K562 (cell line): ENCODE measurements at regions not wholly inside any gene's neighbourhood (a gene's known extent, or its start where the extent isn't known, plus 50 kb on each side); places are given as distances from the start of the nearest gene placed in this dataset.

Experiments used
- ATAC-seq: fragments of 200-7000 bp; cut with Tn5 transposase; 3 replicates; pipeline ENCODE4 v1.9.1; 2020; ENCODE audit warnings: moderate library complexity
- BruUV-seq: library from RNA; stranded (reverse); fragments of 400-500 nt; replicated peaks from 2 replicates; lab custom pipeline; 2021; lab: Mats Ljungman, UMichigan
- CTCF ChIA-PET: fragments of 300-600 bp; formaldehyde crosslinking; extraction: SDS; loops from one replicate; lab custom pipeline; 2021; ENCODE audit warnings: low intra/inter-chr PET ratio; lab: Yijun Ruan, JAX
- POLR2A ChIA-PET: fragments of 300-600, 350-650 bp; sonication (Branson Sonifier 250); formaldehyde crosslinking; extraction: SDS; loops from one replicate; lab custom pipeline; 2021; ENCODE audit warnings: antibody characterized with exemption, inconsistent platforms; lab: Yijun Ruan, JAX
- DNase-seq, 4 experiments: peaks; one replicate each; pipeline versions ENCODE4 v3.0.0 to v3.0.0-alpha.2; 2011 to 2018; ENCODE audit warnings: low spot score in 3 of 4, mixed read lengths in 3 of 4; ENCODE audit errors: extremely low read depth in 1 of 4
- FAIRE-seq: peaks from 2 replicates; lab custom pipeline; 2011; peaks lifted over from hg19 to GRCh38; lab: Jason Lieb, UNC
- H2AFZ ChIP-seq: 2 replicates; pipeline ENCODE4 v1.6.0; 2011; ENCODE audit warnings: low read depth, low read length, control low read depth, inconsistent platforms
- H3K27ac ChIP-seq: fragments of 200-600 bp; 3 replicates; pipeline ENCODE4 v1.8.0; 2011; ENCODE audit warnings: low read depth, mild to moderate bottlenecking, control low read depth, inconsistent platforms, low read length, moderate library complexity, mixed read lengths; ENCODE audit errors: extremely low read depth
- H3K27me3 ChIP-seq, 2 experiments: fragments of 300-600 bp in 1 of 2; 2 replicates in 1 of 2; 3 replicates in 1 of 2; pipeline versions ENCODE4 v1.6.0 to v1.8.0; 2011; ENCODE audit warnings: inconsistent platforms in 2 of 2, low read length in 2 of 2, mild to moderate bottlenecking in 1 of 2, mixed read lengths in 1 of 2, moderate library complexity in 1 of 2; ENCODE audit not compliant: control insufficient read depth in 2 of 2, insufficient read depth in 2 of 2
- H3K36me3 ChIP-seq: fragments of 300-600 bp; 3 replicates; pipeline ENCODE4 v1.8.0; 2011; ENCODE audit warnings: mild to moderate bottlenecking, low read length, inconsistent platforms; ENCODE audit not compliant: control insufficient read depth, insufficient read depth
- H3K4me1 ChIP-seq, 2 experiments: fragments of 200-600 bp in 1 of 2; replicated peaks in 1 of 2; 2 replicates in 1 of 2; 3 replicates in 1 of 2; pipeline versions ENCODE4 v1.5.1 to v1.8.0; 2011; ENCODE audit warnings: inconsistent platforms in 2 of 2, low read length in 2 of 2, mild to moderate bottlenecking in 1 of 2, mixed read lengths in 1 of 2, moderate library complexity in 1 of 2; ENCODE audit not compliant: control insufficient read depth in 2 of 2, insufficient read depth in 2 of 2
- H3K4me2 ChIP-seq: 2 replicates; pipeline ENCODE4 v1.6.1; 2011; ENCODE audit warnings: low read length, control low read depth, inconsistent platforms, mixed read lengths; ENCODE audit not compliant: insufficient read depth
- H3K4me3 ChIP-seq: fragments of 200-600 bp; sonication (generic), shearing (Covaris generic); 2 replicates; pipeline ENCODE4 v1.5.1; 2016; ENCODE audit warnings: control low read depth, inconsistent platforms
- H3K79me2 ChIP-seq: fragments of 200-600 bp; 3 replicates; pipeline ENCODE4 v1.8.0; 2011; ENCODE audit warnings: low read length, inconsistent platforms; ENCODE audit not compliant: control insufficient read depth, insufficient read depth
- H3K9ac ChIP-seq, 2 experiments: 2 replicates each; pipeline versions ENCODE4 v1.6.0 to v1.6.1; 2011; ENCODE audit warnings: low read depth in 2 of 2, low read length in 2 of 2, control low read depth in 1 of 2, inconsistent platforms in 1 of 2, mild to moderate bottlenecking in 1 of 2, mixed read lengths in 1 of 2; ENCODE audit not compliant: insufficient read depth in 1 of 2
- H3K9me1 ChIP-seq: one replicate; pipeline ENCODE4 v1.6.0; 2011; ENCODE audit warnings: inconsistent platforms, mild to moderate bottlenecking, low read length, moderate library complexity; ENCODE audit not compliant: control insufficient read depth, insufficient read depth
- H3K9me3 ChIP-seq: replicated peaks from 2 replicates; pipeline ENCODE4 v1.5.1; 2011; ENCODE audit warnings: low read depth, low read length, inconsistent platforms; ENCODE audit not compliant: control insufficient read depth, insufficient read depth
- H4K20me1 ChIP-seq: replicated peaks from 2 replicates; pipeline ENCODE4 v1.6.1; 2011; ENCODE audit warnings: low read length, inconsistent platforms, mixed read lengths; ENCODE audit not compliant: control insufficient read depth, insufficient read depth
- ARHGAP35 ChIP-seq: fragments of 450-650 bp; IDR thresholded peaks from 2 replicates; pipeline ENCODE4 v1.6.1; 2018; ENCODE audit not compliant: partially characterized antibody
- ARID3B ChIP-seq: fragments of 250-450 bp; sonication (Bioruptor Pico); IDR thresholded peaks from 2 replicates; pipeline ENCODE4 v1.4.0; 2020; ENCODE audit warnings: borderline replicate concordance
- BMI1 ChIP-seq: fragments of 150-350 bp; IDR thresholded peaks from 2 replicates; pipeline ENCODE4 v1.6.1; 2014; ENCODE audit warnings: low read length
- CC2D1A ChIP-seq: fragments of 450-650 bp; IDR thresholded peaks from 2 replicates; pipeline ENCODE4 v1.6.1; 2017; ENCODE audit warnings: mild to moderate bottlenecking
- CGGBP1 ChIP-seq: fragments of 250-450 bp; sonication (Bioruptor Pico); IDR thresholded peaks from 2 replicates; pipeline ENCODE4 v1.9.0; 2021; ENCODE audit warnings: mild to moderate bottlenecking
- COPS2 ChIP-seq: fragments of 450-650 bp; conservative IDR thresholded peaks from 2 replicates; pipeline ENCODE4 v1.6.1; 2016; ENCODE audit warnings: mild to moderate bottlenecking, moderate library complexity
- DPF2 ChIP-seq: fragments of 450-650 bp; IDR thresholded peaks from 2 replicates; pipeline ENCODE4 v1.6.1; 2016
- E2F3 ChIP-seq: fragments of 250-450 bp; sonication (Bioruptor Pico); IDR thresholded peaks from 2 replicates; pipeline ENCODE4 v1.4.0; 2020; ENCODE audit warnings: mild to moderate bottlenecking
- ELK3 ChIP-seq: fragments of 450-650 bp; formaldehyde crosslinking; IDR thresholded peaks from 2 replicates; pipeline ENCODE4 v1.4.0; 2020; ENCODE audit warnings: mild to moderate bottlenecking
- EP300 ChIP-seq: IDR thresholded peaks from 2 replicates; pipeline ENCODE4 v1.6.1; 2012; ENCODE audit warnings: low read length, improper control_type of control experiment
- FIP1L1 ChIP-seq: fragments of 200-400 bp; formaldehyde crosslinking; IDR thresholded peaks from 2 replicates; pipeline ENCODE4 v1.6.1; 2018; ENCODE audit warnings: mild to moderate bottlenecking, low read depth, low read length; ENCODE audit not compliant: poor library complexity, severe bottlenecking
- GABPA ChIP-seq: fragments of 200-800 bp; sonication (Bioruptor generic); conservative IDR thresholded peaks from 2 replicates; pipeline ENCODE4 v1.6.1; 2016; ENCODE audit warnings: low read depth, missing genetic modification characterization, missing compliant biosample characterization
- MXI1 ChIP-seq: IDR thresholded peaks from 2 replicates; pipeline ENCODE4 v1.6.1; 2011; ENCODE audit warnings: low read depth, mild to moderate bottlenecking, improper control_type of control experiment, low read length
- PHF8 ChIP-seq: fragments of 200-600 bp; sonication (generic); IDR thresholded peaks from 2 replicates; pipeline ENCODE4 v1.6.1; 2012; ENCODE audit warnings: mixed run types, mild to moderate bottlenecking, inconsistent platforms, low read length, moderate library complexity, borderline replicate concordance
- ZBTB12 ChIP-seq: fragments of 250-450 bp; sonication (Bioruptor Pico); IDR thresholded peaks from 2 replicates; pipeline ENCODE4 v1.4.0; 2020
- ZNF277 ChIP-seq: fragments of 250-450 bp; sonication (Bioruptor Pico); IDR thresholded peaks from 2 replicates; pipeline ENCODE4 v1.8.0; 2022; ENCODE audit warnings: inconsistent platforms, mild to moderate bottlenecking, moderate library complexity, borderline replicate concordance
- WGBS: fragments of 100-300 bp; shearing (Covaris generic); methylation state at CpG from one replicate; pipeline ENCODE4 v1.1.6; 2016; ENCODE audit warnings: low coverage, mixed read lengths; ENCODE audit not compliant: insufficient coverage; ENCODE audit errors: missing lambda C conversion rate; 5-methylcytosine and 5-hydroxymethylcytosine counted together
- in situ Hi-C: fragments of 300-500 bp; cut with MboI; formaldehyde crosslinking; loops from 4 replicates; pipeline ENCODE4 v1.15.0; 2018; ENCODE audit warnings: inconsistent platforms, mixed read lengths
- intact Hi-C: fragments of 100-400 bp; cut with micrococcal nuclease; formaldehyde crosslinking; loops from 2 replicates; pipeline ENCODE4 v1.14.2; 2022
- TF ChIP-seq, protein P1 (sequence below): fragments of 450-650 bp; conservative IDR thresholded peaks from 2 replicates; pipeline ENCODE4 v1.6.1; 2016; ENCODE audit warnings: missing genetic modification characterization, low read depth, mild to moderate bottlenecking, control low read depth, missing compliant biosample characterization

DNA sequence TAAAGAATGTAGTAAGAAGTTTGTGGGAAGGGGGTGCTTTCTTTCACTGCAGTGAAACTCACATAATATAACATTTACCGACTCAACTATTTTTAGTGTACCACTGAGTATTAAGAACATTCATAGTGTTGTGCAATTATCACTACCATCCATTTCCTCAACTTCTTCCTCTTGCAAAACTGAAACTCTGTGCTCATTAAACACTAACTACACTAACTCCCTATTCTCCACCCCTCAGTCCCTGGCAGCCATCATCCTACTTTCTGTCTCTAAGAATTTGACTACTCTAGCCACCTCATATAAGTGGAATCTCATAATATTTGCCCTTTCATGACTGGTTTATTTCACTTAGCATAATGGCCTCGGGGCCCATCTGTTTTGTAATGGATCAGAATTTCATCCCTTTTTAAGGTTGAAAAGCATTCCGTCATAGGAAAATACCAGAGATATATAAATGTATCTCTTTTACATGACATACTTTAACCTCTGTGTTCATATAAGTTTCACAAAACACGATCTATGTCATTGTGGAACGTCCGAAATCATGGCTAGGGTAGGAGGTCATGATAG, 56.3 kb upstream of the DIRAS2 start:
- WGBS = 0% methylated on average over 6 of the region's 6 CpGs
- BruUV-seq = no TSS peak
- in situ Hi-C loops (no loop called here), intact Hi-C loops (no loop called here)
- DNase-seq (no peak), ATAC-seq (no peak), FAIRE-seq (no peak)
- H3K27ac ChIP-seq = no peak overlapping the region
- peaks cover 0 to 5% of the 10 kb centered on the region in 2 experiments; a peak in 1 of 5 replicates for H3K27me3 ChIP-seq
- H3K9ac ChIP-seq = no peak overlapping the region
- ChIA-PET CTCF (no interaction called here), POLR2A (no interaction called here)
- no peaks in the 10 kb centered on the region for H4K20me1 ChIP-seq
- H3K9me1 ChIP-seq = no peaks in the 10 kb centered on the region
- no peak overlapping the region for H2AFZ ChIP-seq
- no peaks in the 10 kb centered on the region for H3K79me2 ChIP-seq
- no peaks in the 10 kb centered on the region for H3K9me3 ChIP-seq
- H3K4me3 ChIP-seq = no peak overlapping the region
- no peaks in the 10 kb centered on the region for H3K36me3 ChIP-seq
- no peaks in the 10 kb centered on the region for H3K4me1 ChIP-seq
- H3K4me2 ChIP-seq = no peak overlapping the region
- TF ChIP-seq E2F3 (CRISPR knock-in tag) = no peak
- TF ChIP-seq PHF8 = no peak
- TF ChIP-seq MXI1 = no peak
- TF ChIP-seq ARHGAP35 = no peak
- TF ChIP-seq, protein P1, sequence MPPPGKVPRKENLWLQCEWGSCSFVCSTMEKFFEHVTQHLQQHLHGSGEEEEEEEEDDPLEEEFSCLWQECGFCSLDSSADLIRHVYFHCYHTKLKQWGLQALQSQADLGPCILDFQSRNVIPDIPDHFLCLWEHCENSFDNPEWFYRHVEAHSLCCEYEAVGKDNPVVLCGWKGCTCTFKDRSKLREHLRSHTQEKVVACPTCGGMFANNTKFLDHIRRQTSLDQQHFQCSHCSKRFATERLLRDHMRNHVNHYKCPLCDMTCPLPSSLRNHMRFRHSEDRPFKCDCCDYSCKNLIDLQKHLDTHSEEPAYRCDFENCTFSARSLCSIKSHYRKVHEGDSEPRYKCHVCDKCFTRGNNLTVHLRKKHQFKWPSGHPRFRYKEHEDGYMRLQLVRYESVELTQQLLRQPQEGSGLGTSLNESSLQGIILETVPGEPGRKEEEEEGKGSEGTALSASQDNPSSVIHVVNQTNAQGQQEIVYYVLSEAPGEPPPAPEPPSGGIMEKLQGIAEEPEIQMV = no peak
- TF ChIP-seq ZNF277 (CRISPR knock-in tag) = no peak
- TF ChIP-seq BMI1 = no peak
- TF ChIP-seq DPF2 = no peak
- TF ChIP-seq CC2D1A = no peak
- no peak for TF ChIP-seq FIP1L1
- no peak for TF ChIP-seq ARID3B
- no peak for TF ChIP-seq CGGBP1
- no peak for TF ChIP-seq COPS2
- no peak for TF ChIP-seq EP300
- no peak for TF ChIP-seq ELK3 (CRISPR knock-in tag)
- TF ChIP-seq GABPA = no peak
- TF ChIP-seq ZBTB12 (CRISPR knock-in tag) = no peak
